KMS-11 (cell line): ENCODE measurements at regions not wholly inside any gene's neighbourhood (a gene's known extent, or its start where the extent isn't known, plus 50 kb on each side); places are given as distances from the start of the nearest gene placed in this dataset.
A peak's percentile ranks its signal among the peaks of the same experiment; 100 is the strongest.
"Not testable (repeated sequence)": the region's sequence is repeated elsewhere in the genome, so short reads cannot be mapped to it uniquely, and the experiment has no call there.

Source experiments
- H2AFZ ChIP-seq: fragments of 200-600 bp; sonication (generic); 2 replicates; pipeline ENCODE4 v1.6.1; 2016; ENCODE audit warnings: antibody characterized with exemption, mixed run types, low read depth
- H3K27ac ChIP-seq: fragments of 200-600 bp; sonication (generic); 2 replicates; pipeline ENCODE4 v1.6.1; 2016; ENCODE audit warnings: mild to moderate bottlenecking, mixed run types
- H3K27me3 ChIP-seq: fragments of 200-600 bp; sonication (generic); 2 replicates; pipeline ENCODE4 v1.6.1; 2017; ENCODE audit warnings: mild to moderate bottlenecking, low read depth, mixed run types, moderate library complexity; ENCODE audit not compliant: insufficient read depth
- H3K36me3 ChIP-seq: fragments of 200-600 bp; sonication (generic); 2 replicates; pipeline ENCODE4 v1.6.1; 2017; ENCODE audit warnings: mild to moderate bottlenecking, mixed run types; ENCODE audit not compliant: insufficient read depth
- H3K4me1 ChIP-seq: fragments of 200-600 bp; sonication (generic); 2 replicates; pipeline ENCODE4 v1.6.1; 2016; ENCODE audit warnings: mild to moderate bottlenecking, low read depth, mixed run types; ENCODE audit not compliant: poor library complexity, severe bottlenecking
- H3K4me2 ChIP-seq: fragments of 200-600 bp; sonication (generic); 2 replicates; pipeline ENCODE4 v1.7.0; 2016; ENCODE audit warnings: mild to moderate bottlenecking, mixed run types
- H3K4me3 ChIP-seq: fragments of 200-600 bp; sonication (generic); IDR thresholded peaks from 2 replicates; pipeline ENCODE4 v1.6.1; 2017; ENCODE audit warnings: low read depth, low read length, mixed read lengths; ENCODE audit not compliant: insufficient read depth
- H3K79me2 ChIP-seq: fragments of 200-600 bp; sonication (generic); 2 replicates; pipeline ENCODE4 v1.6.1; 2016; ENCODE audit warnings: low read depth, mixed run types; ENCODE audit not compliant: insufficient read depth
- H3K9ac ChIP-seq: fragments of 200-600 bp; sonication (generic); 2 replicates; pipeline ENCODE4 v1.6.1; 2016; ENCODE audit warnings: mild to moderate bottlenecking, mixed run types
- H4K20me1 ChIP-seq: fragments of 200-600 bp; sonication (generic); 2 replicates; pipeline ENCODE4 v1.6.1; 2016; ENCODE audit warnings: mild to moderate bottlenecking, mixed run types; ENCODE audit not compliant: insufficient read depth
- TF ChIP-seq, protein P1 (sequence below): fragments of 200-600 bp; sonication (generic); conservative IDR thresholded peaks from 2 replicates; pipeline ENCODE4 v1.6.1; 2017; ENCODE audit warnings: low read depth, mild to moderate bottlenecking, antibody characterized with exemption, low read length, moderate library complexity, mixed read lengths

DNA sequence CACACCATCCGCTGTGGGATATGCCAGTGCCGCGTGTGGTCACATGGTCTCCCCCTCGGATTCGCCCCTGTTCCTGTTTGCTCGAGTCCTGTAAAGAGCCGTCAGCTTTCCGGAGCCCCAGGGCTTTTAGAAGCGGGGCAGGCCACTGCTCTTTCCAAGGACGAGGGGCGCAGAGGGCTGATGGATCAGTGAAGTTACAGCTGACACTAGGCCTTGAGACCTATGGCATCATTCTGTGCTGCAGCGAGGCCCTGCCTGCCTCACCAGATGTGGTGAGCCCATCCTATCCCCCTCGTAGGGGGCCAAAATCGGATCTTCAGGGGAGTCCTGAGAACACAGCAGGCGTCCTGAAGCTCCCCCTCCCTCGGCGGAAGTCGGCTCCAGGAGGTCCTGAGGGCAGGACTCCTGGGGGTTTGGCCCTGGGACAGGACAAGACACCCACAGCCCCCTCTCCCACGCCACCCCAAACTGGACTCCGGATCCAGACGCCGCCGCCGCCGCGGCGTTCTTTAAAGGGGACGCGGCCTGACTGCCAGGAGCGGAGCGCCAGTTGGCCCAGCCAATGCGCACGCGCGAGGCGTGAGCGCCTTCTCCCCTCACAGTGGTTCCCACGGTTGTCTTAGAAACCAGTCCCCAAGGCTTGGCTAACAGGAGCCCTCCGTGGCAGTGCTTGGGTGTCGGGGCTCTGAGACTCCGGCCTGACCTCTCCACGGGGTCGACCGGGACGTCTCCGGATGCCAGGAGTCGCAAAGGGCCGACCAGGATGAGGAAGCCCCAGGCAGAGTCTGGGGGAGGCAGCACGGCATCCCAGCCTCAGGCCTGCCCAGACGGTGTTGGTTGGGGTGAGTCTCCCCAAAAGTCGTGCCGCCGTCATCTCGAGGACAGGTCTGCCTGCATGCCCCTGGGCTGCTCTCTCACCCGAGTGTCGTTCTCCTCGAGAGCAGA lies 371.7 kb downstream of the ZNF716 start:
- Histone ChIP-seq H3K4me1 (no peaks in the 10 kb centered on the region), H3K27me3 (no peaks in the 10 kb centered on the region)

DNA sequence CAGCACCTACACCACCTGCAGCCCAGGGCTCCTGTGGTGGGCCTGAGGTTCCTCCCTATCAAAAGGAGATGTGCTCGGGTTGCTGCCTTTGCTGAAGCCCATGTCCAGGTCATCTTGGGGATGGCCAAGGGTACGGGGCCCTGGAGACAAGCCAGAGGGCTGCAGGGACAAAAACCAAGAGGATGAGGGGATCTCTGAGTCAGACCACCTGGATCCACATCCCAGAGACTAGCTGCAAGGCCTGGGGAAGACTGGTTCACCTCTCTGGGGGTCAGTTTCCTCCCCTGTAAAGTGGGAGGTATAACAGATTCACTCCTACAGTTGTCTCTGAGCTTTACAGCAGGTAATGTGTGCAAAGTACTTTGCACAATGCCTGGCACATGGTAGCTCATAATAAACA lies 376.6 kb downstream of the ZNF716 start:
- H4K20me1 ChIP-seq, H3K9ac ChIP-seq, H3K4me2 ChIP-seq, H3K79me2 ChIP-seq, H3K27me3 ChIP-seq, H3K4me1 ChIP-seq, H3K36me3 ChIP-seq, H3K27ac ChIP-seq, H3K4me3 ChIP-seq, H2AFZ ChIP-seq: not testable (repeated sequence)

More for the DNA sequence above, 371.7 kb downstream of the ZNF716 start:
- TF ChIP-seq, protein P1, sequence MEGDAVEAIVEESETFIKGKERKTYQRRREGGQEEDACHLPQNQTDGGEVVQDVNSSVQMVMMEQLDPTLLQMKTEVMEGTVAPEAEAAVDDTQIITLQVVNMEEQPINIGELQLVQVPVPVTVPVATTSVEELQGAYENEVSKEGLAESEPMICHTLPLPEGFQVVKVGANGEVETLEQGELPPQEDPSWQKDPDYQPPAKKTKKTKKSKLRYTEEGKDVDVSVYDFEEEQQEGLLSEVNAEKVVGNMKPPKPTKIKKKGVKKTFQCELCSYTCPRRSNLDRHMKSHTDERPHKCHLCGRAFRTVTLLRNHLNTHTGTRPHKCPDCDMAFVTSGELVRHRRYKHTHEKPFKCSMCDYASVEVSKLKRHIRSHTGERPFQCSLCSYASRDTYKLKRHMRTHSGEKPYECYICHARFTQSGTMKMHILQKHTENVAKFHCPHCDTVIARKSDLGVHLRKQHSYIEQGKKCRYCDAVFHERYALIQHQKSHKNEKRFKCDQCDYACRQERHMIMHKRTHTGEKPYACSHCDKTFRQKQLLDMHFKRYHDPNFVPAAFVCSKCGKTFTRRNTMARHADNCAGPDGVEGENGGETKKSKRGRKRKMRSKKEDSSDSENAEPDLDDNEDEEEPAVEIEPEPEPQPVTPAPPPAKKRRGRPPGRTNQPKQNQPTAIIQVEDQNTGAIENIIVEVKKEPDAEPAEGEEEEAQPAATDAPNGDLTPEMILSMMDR: no peak
- no peaks in the 10 kb centered on the region for H4K20me1 ChIP-seq
- no peak overlapping the region for H3K4me3 ChIP-seq
- H2AFZ ChIP-seq: no peak overlapping the region
- no peak overlapping the region for H3K9ac ChIP-seq
- H3K27ac ChIP-seq: no peak overlapping the region
- no peaks in the 10 kb centered on the region for H3K79me2 ChIP-seq
- H3K36me3 ChIP-seq: no peaks in the 10 kb centered on the region
- no peak overlapping the region for H3K4me2 ChIP-seq

DNA sequence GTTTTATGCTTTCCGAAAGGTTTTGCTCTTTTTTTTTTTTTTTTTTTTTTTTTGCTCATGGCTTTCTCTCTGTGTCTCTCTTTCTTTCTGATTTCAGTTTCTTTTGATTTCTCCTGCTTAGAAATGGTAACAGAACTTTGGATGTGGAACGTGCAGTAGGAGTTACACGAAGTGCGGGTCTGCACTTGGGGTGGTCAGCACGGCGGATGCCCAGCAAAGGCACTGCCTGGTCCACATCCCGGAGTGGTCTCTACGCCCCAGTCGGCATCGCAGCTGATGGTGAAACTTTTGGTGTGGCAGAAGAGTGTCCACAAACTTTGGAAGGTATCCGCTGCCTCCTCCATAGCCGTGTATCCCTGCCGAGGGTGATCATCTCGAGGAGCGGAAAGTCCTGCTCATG lies 385.2 kb downstream of the ZNF716 start:
- not testable (repeated sequence) for H3K36me3 ChIP-seq, H3K4me3 ChIP-seq, H4K20me1 ChIP-seq, H3K79me2 ChIP-seq, H3K27ac ChIP-seq, H3K4me1 ChIP-seq, H3K27me3 ChIP-seq, H3K9ac ChIP-seq, H3K4me2 ChIP-seq, H2AFZ ChIP-seq

DNA sequence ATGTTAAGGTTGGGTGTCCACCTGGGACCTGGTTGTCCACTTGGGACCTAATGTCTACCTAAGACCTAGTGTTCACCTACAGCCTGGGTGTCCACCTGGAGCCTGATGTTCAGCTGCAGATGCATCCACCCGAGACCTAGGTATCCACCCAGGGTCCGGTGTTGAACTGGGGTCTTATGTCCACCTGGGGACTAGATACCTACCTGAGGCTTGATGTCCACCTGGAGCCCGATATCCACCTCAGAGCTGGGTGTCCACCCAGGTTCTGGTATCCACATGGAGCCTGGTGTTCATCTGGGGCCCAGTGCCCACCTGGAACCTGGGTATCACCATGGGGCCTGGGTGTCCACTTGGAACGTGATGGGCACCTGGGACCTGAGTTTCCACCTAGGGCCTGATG lies 389.2 kb downstream of the ZNF716 start:
- not testable (repeated sequence) for H4K20me1 ChIP-seq, H3K27ac ChIP-seq, H3K36me3 ChIP-seq, H3K27me3 ChIP-seq, H2AFZ ChIP-seq, H3K4me3 ChIP-seq, H3K9ac ChIP-seq, H3K4me1 ChIP-seq, H3K4me2 ChIP-seq, H3K79me2 ChIP-seq

DNA sequence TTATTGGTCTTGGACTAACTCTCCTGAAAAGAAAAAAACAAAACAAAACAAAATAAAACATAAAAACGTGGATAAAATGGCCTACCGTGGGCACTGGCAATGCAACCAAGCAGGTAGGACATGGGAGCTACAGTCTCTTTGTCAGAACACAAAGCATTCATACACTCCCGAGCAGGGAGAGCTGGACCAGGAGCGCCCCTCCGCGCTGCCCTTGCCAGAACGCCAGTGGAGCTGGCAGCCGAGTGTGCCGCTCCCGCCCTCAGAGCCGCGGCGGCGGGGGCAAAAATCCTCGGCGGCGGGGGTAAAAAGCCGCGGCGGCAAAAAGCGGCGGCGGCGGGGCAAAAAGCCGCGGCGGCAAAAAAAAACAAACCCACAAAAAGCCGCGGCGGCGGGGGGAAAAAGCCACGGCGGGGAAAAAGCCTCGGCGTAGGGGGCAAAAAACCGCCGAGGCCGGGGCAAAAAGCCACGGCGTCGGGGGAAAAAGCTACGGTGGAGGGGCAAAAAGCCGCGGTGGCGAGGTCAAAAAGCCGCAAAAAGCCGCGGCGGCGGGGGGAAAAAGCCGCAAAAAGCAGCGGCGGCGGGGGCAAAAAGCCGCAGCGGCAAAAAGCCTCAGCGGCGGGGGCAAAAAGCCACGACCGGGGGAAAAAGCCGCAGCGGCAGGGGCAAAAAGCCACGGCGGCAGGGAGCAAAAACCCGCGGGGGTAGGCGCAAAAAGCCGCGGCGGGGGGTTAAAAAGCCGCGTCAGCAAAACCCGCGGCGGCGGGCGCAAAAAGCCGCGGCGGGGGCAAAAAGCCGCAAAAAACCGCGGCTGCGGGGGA lies 418.1 kb downstream of the ZNF716 start:
- Histone ChIP-seq H4K20me1 (no peaks in the 10 kb centered on the region), H3K4me1 (peaks cover 3% of the 10 kb centered on the region), H3K9ac (peak overlapping the region; percentile 43; the same call in 1 of the 2 replicates), H2AFZ (peak overlapping the region; percentile 96), H3K27me3 (no peaks in the 10 kb centered on the region), H3K27ac (no peak overlapping the region), H3K4me2 (peak overlapping the region; percentile 90), H3K36me3 (no peaks in the 10 kb centered on the region), H3K79me2 (no peaks in the 10 kb centered on the region), H3K4me3 (no peak overlapping the region)
- TF ChIP-seq, protein P1: no peak
